Sigmoid colon (tissue), 6 donors: ENCODE measurements at regions not wholly inside any gene's neighbourhood (a gene's known extent, or its start where the extent isn't known, plus 50 kb on each side); places are given as distances from the start of the nearest gene placed in this dataset.

Experiments used
- DNase-seq: peaks from one replicate; pipeline ENCODE4 v3.0.0-alpha.2; 2019
- H3K27ac ChIP-seq, 4 donors: fragments of 200-600 bp; sonication (generic); one replicate each; pipeline ENCODE4 v1.5.1; 2016 to 2019; ENCODE audit warnings: mild to moderate bottlenecking in 1 of 4
- H3K27me3 ChIP-seq, 3 donors: fragments of 200-600 bp; sonication (generic); one replicate each; pipeline ENCODE4 v1.5.1; 2019; ENCODE audit warnings: mild to moderate bottlenecking in 1 of 3
- H3K36me3 ChIP-seq, 4 donors: fragments of 200-600 bp; sonication (generic); one replicate each; pipeline ENCODE4 v1.5.1; 2016 to 2019
- H3K4me1 ChIP-seq, 4 donors: fragments of 200-600 bp; sonication (generic); one replicate each; pipeline ENCODE4 v1.5.1; 2017 to 2019
- H3K4me3 ChIP-seq, 4 donors: fragments of 200-600 bp; sonication (generic); one replicate each; pipeline ENCODE4 v1.5.1; 2017 to 2019; ENCODE audit warnings: mild to moderate bottlenecking in 2 of 4, moderate library complexity in 1 of 4
- H3K9me3 ChIP-seq, 4 donors: fragments of 200-600 bp in 3 of 4; sonication (generic) in 3 of 4; one replicate each; pipeline versions ENCODE4 v1.5.1 to v1.6.1; 2013 to 2019
- CTCF ChIP-seq, 4 experiments: fragments of 450-650 bp in 3 of 4; fragments of 200-600 bp in 1 of 4; IDR thresholded peaks; one replicate each; pipeline ENCODE4 v1.5.1; 2016 to 2019; ENCODE audit warnings: antibody characterized with exemption in 4 of 4, mild to moderate bottlenecking in 3 of 4, moderate library complexity in 2 of 4
- EP300 ChIP-seq, 4 donors: sonication (generic); formaldehyde crosslinking; IDR thresholded peaks; one replicate each; pipeline ENCODE4 v1.6.1; 2017; ENCODE audit warnings: antibody characterized with exemption in 4 of 4
- POLR2A ChIP-seq, 2 donors: fragments of 450-650 bp; IDR thresholded peaks; one replicate each; pipeline ENCODE4 v1.6.1; 2016; ENCODE audit warnings: antibody characterized with exemption in 2 of 2, mild to moderate bottlenecking in 2 of 2, moderate library complexity in 2 of 2
- POLR2AphosphoS5 ChIP-seq, 4 donors: sonication (generic); formaldehyde crosslinking; IDR thresholded peaks; one replicate each; pipeline ENCODE4 v1.6.1; 2017; ENCODE audit warnings: antibody characterized with exemption in 4 of 4
- WGBS, 2 donors: extraction: QIAGEN DNeasy Blood & Tissue Kit; methylation state at CpG; one replicate each; pipeline ENCODE4 v1.1.7; 2013; 5-methylcytosine and 5-hydroxymethylcytosine counted together
- intact Hi-C: fragments of 100-400 bp; cut with DNase I; formaldehyde crosslinking; loops from one replicate; pipeline ENCODE4 v1.15.1; 2023
- donor health status: healthy with polysubstance abuse.
- donor health status: healthy.

- 77 to 84% methylated on average over 14 of the region's 14 CpGs for WGBS, 2 donors
- peak overlapping the region; percentile 28 to 78 (median 58) for H3K27ac ChIP-seq
- H3K4me3 ChIP-seq = no peak overlapping the region
- H3K9me3 ChIP-seq = no peaks in the 10 kb centered on the region
- TF ChIP-seq POLR2AphosphoS5 (IDR thresholded peaks at IDR 0.05) (peak in 2 of 4 donors; percentile 16 to 45), POLR2A (IDR thresholded peaks at IDR 0.05) (no peak)
- intact Hi-C loops = loop anchor here (10.0 kb wide), 1 partner anchor 999 kb away; no protein-coding TSS in a partner anchor
- H3K27me3 ChIP-seq = no peaks in the 10 kb centered on the region
- DNase-seq = peak; percentile 60
- peaks cover 0 to 66% (median 56%) of the 10 kb centered on the region in 4 donors for H3K4me1 ChIP-seq
- H3K36me3 ChIP-seq = no peaks in the 10 kb centered on the region
Measured at GRCh38 chr1:56374026-56374974, 205.1 kb downstream of the PLPP3 start.

- no peaks in the 10 kb centered on the region for H3K9me3 ChIP-seq
- no peak for TF ChIP-seq POLR2AphosphoS5 (IDR thresholded peaks at IDR 0.05)
- TF ChIP-seq POLR2A (IDR thresholded peaks at IDR 0.05) = no peak
- TF ChIP-seq CTCF (IDR thresholded peaks at IDR 0.05) = no peak
- no peak for TF ChIP-seq EP300 (IDR thresholded peaks at IDR 0.05)
- H3K4me3 ChIP-seq = no peak overlapping the region
- intact Hi-C loops = loop anchor here (10.0 kb wide), 1 partner anchor 996 kb away; no protein-coding TSS in a partner anchor
- no peaks in the 10 kb centered on the region for H3K27me3 ChIP-seq
- H3K36me3 ChIP-seq = no peaks in the 10 kb centered on the region
- DNase-seq = no peak
- H3K4me1 ChIP-seq = peaks cover 0 to 29% (median 21%) of the 10 kb centered on the region in 4 donors
- H3K27ac ChIP-seq = no peak overlapping the region
- WGBS, 2 donors = 92 to 94% methylated on average over 6 of the region's 6 CpGs
Measured at GRCh38 chr1:56370513-56370912, 208.8 kb downstream of the PLPP3 start.

GRCh38 chr1:56363007-56363770 is 216.2 kb downstream of the PLPP3 start:
- Histone ChIP-seq H3K9me3 (no peaks in the 10 kb centered on the region), H3K36me3 (no peaks in the 10 kb centered on the region), H3K27ac (no peak overlapping the region), H3K27me3 (no peaks in the 10 kb centered on the region), H3K4me1 (no peaks in the 10 kb centered on the region), H3K4me3 (no peak overlapping the region)
- intact Hi-C loops = no loop called here
- TF ChIP-seq POLR2AphosphoS5 (IDR thresholded peaks at IDR 0.05) (no peak), EP300 (IDR thresholded peaks at IDR 0.05) (no peak), CTCF (IDR thresholded peaks at IDR 0.05) (no peak), POLR2A (IDR thresholded peaks at IDR 0.05) (no peak)
- 88 to 92% methylated on average over 7 of the region's 7 CpGs for WGBS, 2 donors
- DNase-seq = no peak

- Histone ChIP-seq H3K9me3 (no peaks in the 10 kb centered on the region), H3K4me3 (no peak overlapping the region), H3K4me1 (no peaks in the 10 kb centered on the region), H3K36me3 (no peaks in the 10 kb centered on the region), H3K27ac (no peak overlapping the region), H3K27me3 (no peaks in the 10 kb centered on the region)
- WGBS, 2 donors = 81 to 86% methylated on average over 3 of the region's 3 CpGs
- TF ChIP-seq POLR2AphosphoS5 (IDR thresholded peaks at IDR 0.05) = no peak
- no peak for TF ChIP-seq EP300 (IDR thresholded peaks at IDR 0.05)
- TF ChIP-seq CTCF (IDR thresholded peaks at IDR 0.05) = no peak
- TF ChIP-seq POLR2A (IDR thresholded peaks at IDR 0.05) = no peak
- no peak for DNase-seq
- intact Hi-C loops = no loop called here
Measured at GRCh38 chr1:56360021-56360420, 219.3 kb downstream of the PLPP3 start.

GRCh38 chr1:56359056-56359455 is 220.3 kb downstream of the PLPP3 start:
- Histone ChIP-seq H3K27ac (no peak overlapping the region), H3K4me1 (no peaks in the 10 kb centered on the region), H3K9me3 (no peaks in the 10 kb centered on the region), H3K4me3 (no peak overlapping the region), H3K36me3 (no peaks in the 10 kb centered on the region), H3K27me3 (no peaks in the 10 kb centered on the region)
- WGBS, 2 donors = 89% methylated on average over 2 of the region's 2 CpGs
- no peak for TF ChIP-seq POLR2A (IDR thresholded peaks at IDR 0.05)
- TF ChIP-seq CTCF (IDR thresholded peaks at IDR 0.05) = no peak
- no peak for TF ChIP-seq POLR2AphosphoS5 (IDR thresholded peaks at IDR 0.05)
- TF ChIP-seq EP300 (IDR thresholded peaks at IDR 0.05) = no peak
- intact Hi-C loops = no loop called here
- no peak for DNase-seq
